GM12878 (cell line): ENCODE measurements at regions not wholly inside any gene's neighbourhood (a gene's known extent, or its start where the extent isn't known, plus 50 kb on each side); places are given as distances from the start of the nearest gene placed in this dataset.

ENCODE experiments used
- ATAC-seq: fragments of 200-7000 bp; cut with Tn5 transposase; 3 replicates; pipeline ENCODE4 v1.9.1; 2020; ENCODE audit warnings: mild to moderate bottlenecking, moderate library complexity
- BruUV-seq: library from RNA; stranded (reverse); fragments of 400-500 nt; replicated peaks from 2 replicates; lab custom pipeline; 2021; lab: Mats Ljungman, UMichigan
- CTCF ChIA-PET: fragments of 300-600 bp; sonication (Branson Sonifier 250); formaldehyde crosslinking; extraction: SDS; loops from one replicate; lab custom pipeline; 2021; ENCODE audit warnings: inconsistent platforms; lab: Yijun Ruan, JAX
- POLR2A ChIA-PET: fragments of 350-600 bp; formaldehyde crosslinking; extraction: SDS; loops from one replicate; lab custom pipeline; 2021; ENCODE audit warnings: inconsistent platforms; lab: Charles Lee
- RAD21 ChIA-PET: fragments of 300-600 bp; sonication (Branson Sonifier 250); formaldehyde crosslinking; loops from one replicate; lab custom pipeline; 2023; ENCODE audit warnings: antibody characterized with exemption; ENCODE audit not compliant: unreplicated experiment; lab: Charles Lee
- SMC1A ChIA-PET: fragments of 300-600 bp; sonication (Branson Sonifier 250); formaldehyde crosslinking; loops from one replicate; lab custom pipeline; 2023; ENCODE audit not compliant: unreplicated experiment, uncharacterized antibody; lab: Charles Lee
- DNase-seq: peaks from one replicate; pipeline ENCODE4 v3.0.0-alpha.2; 2011; ENCODE audit warnings: low read depth, low spot score
- FAIRE-seq: peaks from 3 replicates; lab custom pipeline; 2011; peaks lifted over from hg19 to GRCh38; lab: Jason Lieb, UNC
- H2AFZ ChIP-seq: 2 replicates; pipeline ENCODE4 v1.6.0; 2011; ENCODE audit warnings: low read depth, low read length, control low read depth; ENCODE audit not compliant: control insufficient read depth
- H3K27ac ChIP-seq: 2 replicates; pipeline ENCODE4 v1.5.1; 2011; ENCODE audit warnings: control low read depth; ENCODE audit not compliant: control insufficient read depth, insufficient read depth
- H3K27me3 ChIP-seq, 2 experiments: replicated peaks in 1 of 2; 2 replicates each; pipeline versions ENCODE4 v1.6.0 to v1.6.1; 2011; ENCODE audit warnings: low read length in 1 of 2; ENCODE audit not compliant: control insufficient read depth in 2 of 2, insufficient read depth in 2 of 2
- H3K36me3 ChIP-seq, 2 experiments: 2 replicates each; pipeline ENCODE4 v1.5.1; 2011; ENCODE audit warnings: low read length in 1 of 2; ENCODE audit not compliant: control insufficient read depth in 2 of 2, insufficient read depth in 2 of 2
- H3K4me1 ChIP-seq: 2 replicates; pipeline ENCODE4 v1.6.1; 2011; ENCODE audit warnings: mild to moderate bottlenecking, low read length, moderate library complexity, mixed read lengths; ENCODE audit not compliant: control insufficient read depth, insufficient read depth
- H3K4me2 ChIP-seq: 2 replicates; pipeline ENCODE4 v1.6.0; 2011; ENCODE audit warnings: control low read depth; ENCODE audit not compliant: control insufficient read depth, insufficient read depth
- H3K4me3 ChIP-seq: fragments of 200-600 bp; sonication (generic); 2 replicates; pipeline ENCODE4 v1.5.1; 2016
- H3K79me2 ChIP-seq: 2 replicates; pipeline ENCODE4 v1.6.0; 2011; ENCODE audit warnings: low read length; ENCODE audit not compliant: control insufficient read depth, insufficient read depth
- H3K9ac ChIP-seq: 2 replicates; pipeline ENCODE4 v1.8.0; 2011; ENCODE audit warnings: low read length, control low read depth, mixed read lengths; ENCODE audit not compliant: control insufficient read depth, insufficient read depth
- H3K9me3 ChIP-seq: replicated peaks from 3 replicates; pipeline ENCODE4 v1.5.1; 2011; ENCODE audit warnings: mild to moderate bottlenecking, low read length; ENCODE audit not compliant: control insufficient read depth, insufficient read depth
- H4K20me1 ChIP-seq: 2 replicates; pipeline ENCODE4 v1.6.0; 2011; ENCODE audit not compliant: control insufficient read depth, insufficient read depth
- BCLAF1 ChIP-seq: fragments of 450-650 bp; IDR thresholded peaks from 2 replicates; pipeline ENCODE4 v1.6.1; 2017; ENCODE audit warnings: antibody characterized with exemption, mild to moderate bottlenecking, moderate library complexity
- CBFB ChIP-seq: IDR thresholded peaks from 2 replicates; pipeline ENCODE4 v1.6.1; 2016; ENCODE audit warnings: antibody characterized with exemption, low read depth
- CEBPB ChIP-seq, 2 experiments: fragments of 150-350 bp in 1 of 2; IDR thresholded peaks; 2 replicates each; pipeline ENCODE4 v1.6.1; 2012 to 2014; ENCODE audit warnings: low read depth in 2 of 2, low read length in 2 of 2, borderline replicate concordance in 1 of 2, inconsistent platforms in 1 of 2
- EZH2 ChIP-seq: IDR thresholded peaks from 2 replicates; pipeline ENCODE4 v1.6.1; 2012; ENCODE audit warnings: low read depth, mild to moderate bottlenecking, control low read depth, inconsistent platforms, low read length, borderline replicate concordance; ENCODE audit not compliant: control insufficient read depth
- GABPA ChIP-seq: IDR thresholded peaks from 2 replicates; pipeline ENCODE4 v1.6.1; 2014; ENCODE audit warnings: antibody characterized with exemption, low read depth, mild to moderate bottlenecking, inconsistent platforms
- IRF3 ChIP-seq: fragments of 450-650 bp; IDR thresholded peaks from 2 replicates; pipeline ENCODE4 v1.6.1; 2014; ENCODE audit warnings: mild to moderate bottlenecking
- PRDM15 ChIP-seq: fragments of 450-650 bp; formaldehyde crosslinking; IDR thresholded peaks from 2 replicates; pipeline ENCODE4 v1.4.0; 2020; ENCODE audit warnings: mild to moderate bottlenecking, moderate library complexity
- RAD51 ChIP-seq: fragments of 450-650 bp; IDR thresholded peaks from 2 replicates; pipeline ENCODE4 v1.6.1; 2016; ENCODE audit warnings: moderate library complexity, mild to moderate bottlenecking, inconsistent platforms
- SIN3A ChIP-seq: IDR thresholded peaks from 2 replicates; pipeline ENCODE4 v1.6.1; 2012; ENCODE audit warnings: low read depth, low read length, improper control_type of control experiment
- SP1 ChIP-seq: IDR thresholded peaks from one replicate; pipeline ENCODE4 v1.6.1; 2011; ENCODE audit warnings: low read depth, low read length
- STAT1 ChIP-seq: fragments of 450-650 bp; conservative IDR thresholded peaks from 2 replicates; pipeline ENCODE4 v1.6.1; 2014; ENCODE audit warnings: antibody characterized with exemption, mild to moderate bottlenecking
- TARDBP ChIP-seq: IDR thresholded peaks from 2 replicates; pipeline ENCODE4 v1.6.1; 2016; ENCODE audit warnings: borderline replicate concordance
- WRNIP1 ChIP-seq: IDR thresholded peaks from 2 replicates; pipeline ENCODE4 v1.6.1; 2011; ENCODE audit warnings: low read depth, low read length, improper control_type of control experiment, borderline replicate concordance
- in situ Hi-C: fragments of 300-500 bp; cut with MboI; formaldehyde crosslinking; loops from 9 replicates; pipeline ENCODE4 v1.14.3; 2018; ENCODE audit warnings: mixed read lengths
- intact Hi-C: fragments of 100-400 bp; cut with micrococcal nuclease; formaldehyde crosslinking; loops from one replicate; pipeline ENCODE4 v1.14.2; 2022; ENCODE audit not compliant: unreplicated experiment

- FAIRE-seq, result no peak
- DNase-seq, result no peak
- in situ Hi-C loops (no loop called here), intact Hi-C loops (no loop called here)
- Histone ChIP-seq H3K27ac (no peak overlapping the region), H3K79me2 (no peaks in the 10 kb centered on the region), H3K9me3 (no peaks in the 10 kb centered on the region), H2AFZ (no peak overlapping the region), H3K4me3 (no peak overlapping the region), H3K36me3 (no peaks in the 10 kb centered on the region), H3K27me3 (no peaks in the 10 kb centered on the region), H3K9ac (no peak overlapping the region), H4K20me1 (no peaks in the 10 kb centered on the region), H3K4me2 (no peak overlapping the region), H3K4me1 (no peaks in the 10 kb centered on the region)
- POLR2A ChIA-PET, result no interaction called here
- RAD21 ChIA-PET, result no interaction called here
- BruUV-seq, result no TSS peak
- SMC1A ChIA-PET, result no interaction called here
- CTCF ChIA-PET, result no interaction called here
- TF ChIP-seq PRDM15 (CRISPR knock-in tag), result no peak
- no peak for TF ChIP-seq WRNIP1
- no peak for TF ChIP-seq CBFB
- ATAC-seq, result no peak
Measured at GRCh38 chr5:61999371-61999770, 306.6 kb upstream of the KIF2A start.

GRCh38 chr5:62000646-62001045 lies 305.4 kb upstream of the KIF2A start:
- H2AFZ ChIP-seq, result no peak overlapping the region
- SMC1A ChIA-PET, result no interaction called here
- RAD21 ChIA-PET, result no interaction called here
- no peak overlapping the region for H3K4me3 ChIP-seq
- no peak overlapping the region for H3K27ac ChIP-seq
- DNase-seq (no peak), ATAC-seq (no peak), FAIRE-seq (no peak)
- no peak overlapping the region for H3K9ac ChIP-seq
- H3K9me3 ChIP-seq, result no peaks in the 10 kb centered on the region
- no peaks in the 10 kb centered on the region for H3K4me1 ChIP-seq
- no peaks in the 10 kb centered on the region for H3K36me3 ChIP-seq
- intact Hi-C loops (no loop called here), in situ Hi-C loops (no loop called here)
- no peaks in the 10 kb centered on the region for H3K27me3 ChIP-seq
- POLR2A ChIA-PET, result no interaction called here
- CTCF ChIA-PET, result no interaction called here
- no peaks in the 10 kb centered on the region for H3K79me2 ChIP-seq
- no peak overlapping the region for H3K4me2 ChIP-seq
- no peaks in the 10 kb centered on the region for H4K20me1 ChIP-seq
- no TSS peak for BruUV-seq
- TF ChIP-seq STAT1, result no peak
- TF ChIP-seq IRF3, result no peak
- no peak for TF ChIP-seq CEBPB (IDR thresholded peaks at IDR 0.05; ENCODE audit: borderline replicate concordance in 1 of 2, low read depth in 2 of 2, low read length in 2 of 2)
- no peak for TF ChIP-seq SIN3A
- TF ChIP-seq RAD51, result no peak
- TF ChIP-seq SP1, result no peak
- no peak for TF ChIP-seq EZH2
- no peak for TF ChIP-seq TARDBP
- TF ChIP-seq GABPA, result no peak
- no peak for TF ChIP-seq BCLAF1
